Neural cell (in vitro differentiated cells): ENCODE measurements at regions not wholly inside any gene's neighbourhood (a gene's known extent, or its start where the extent isn't known, plus 50 kb on each side); places are given as distances from the start of the nearest gene placed in this dataset.

ENCODE experiments used
- CTCF ChIP-seq: fragments of 450-650 bp; IDR thresholded peaks from 2 replicates; pipeline ENCODE4 v1.5.1; 2014; ENCODE audit warnings: antibody characterized with exemption, mild to moderate bottlenecking, moderate library complexity; ENCODE audit not compliant: poor library complexity, severe bottlenecking
- EP300 ChIP-seq: fragments of 450-650 bp; conservative IDR thresholded peaks from 2 replicates; pipeline ENCODE4 v1.6.1; 2014; ENCODE audit warnings: antibody characterized with exemption, mild to moderate bottlenecking, moderate library complexity; ENCODE audit not compliant: poor library complexity, severe bottlenecking
- EZH2 ChIP-seq: fragments of 200-600, 300-800 bp; shearing (Covaris generic), sonication (generic); IDR thresholded peaks from 2 replicates; pipeline ENCODE4 v1.6.1; 2014; ENCODE audit warnings: antibody characterized with exemption, low read length, borderline replicate concordance, mild to moderate bottlenecking; ENCODE audit not compliant: insufficient read depth, poor library complexity, severe bottlenecking
- MXI1 ChIP-seq: fragments of 450-650 bp; conservative IDR thresholded peaks from 2 replicates; pipeline ENCODE4 v1.6.1; 2014; ENCODE audit warnings: antibody characterized with exemption, mild to moderate bottlenecking; ENCODE audit not compliant: poor library complexity, severe bottlenecking
- REST ChIP-seq: IDR thresholded peaks from 2 replicates; pipeline ENCODE4 v1.6.1; 2012; ENCODE audit warnings: borderline replicate concordance
- TAF1 ChIP-seq: IDR thresholded peaks from 2 replicates; pipeline ENCODE4 v1.6.1; 2012; ENCODE audit warnings: low read depth

GRCh38 chr9:104286799-104287198, 192.7 kb downstream of the SMC2 start:
- TF ChIP-seq MXI1, result no peak
- no peak for TF ChIP-seq EP300
- no peak for TF ChIP-seq CTCF
- no peak for TF ChIP-seq EZH2
- no peak for TF ChIP-seq REST
- TF ChIP-seq TAF1, result no peak
